HG03460 (cell line): ENCODE measurements at regions not wholly inside any gene's neighbourhood (a gene's known extent, or its start where the extent isn't known, plus 50 kb on each side); places are given as distances from the start of the nearest gene placed in this dataset.
"Not testable (repeated sequence)": the region's sequence is repeated elsewhere in the genome, so short reads cannot be mapped to it uniquely, and the experiment has no call there.

Experiments used
- ATAC-seq: cut with Tn5 transposase; IDR thresholded peaks from one replicate; pipeline ENCODE4 v1.9.1; 2021; ENCODE audit not compliant: unreplicated experiment

DNA sequence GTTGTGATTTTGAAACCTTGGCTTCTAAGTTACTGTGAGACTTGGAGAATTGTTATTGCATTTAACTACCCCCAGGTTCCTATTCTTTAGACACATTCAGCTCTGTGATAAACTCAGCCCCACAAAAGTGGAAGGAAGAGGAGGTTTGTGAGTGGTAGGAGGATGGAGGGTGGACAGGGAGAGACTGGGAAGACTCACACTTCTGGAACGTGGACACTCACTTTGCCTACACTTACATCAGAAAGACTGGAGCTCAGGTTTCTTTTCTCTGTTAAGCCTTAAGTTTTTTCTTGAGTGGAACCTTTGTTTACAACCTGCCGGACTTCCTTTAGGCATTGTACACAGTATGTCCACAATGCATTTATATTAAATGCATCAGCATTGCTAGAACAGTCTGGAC, 99.0 kb downstream of the AREG start:
- ATAC-seq = no peak

DNA sequence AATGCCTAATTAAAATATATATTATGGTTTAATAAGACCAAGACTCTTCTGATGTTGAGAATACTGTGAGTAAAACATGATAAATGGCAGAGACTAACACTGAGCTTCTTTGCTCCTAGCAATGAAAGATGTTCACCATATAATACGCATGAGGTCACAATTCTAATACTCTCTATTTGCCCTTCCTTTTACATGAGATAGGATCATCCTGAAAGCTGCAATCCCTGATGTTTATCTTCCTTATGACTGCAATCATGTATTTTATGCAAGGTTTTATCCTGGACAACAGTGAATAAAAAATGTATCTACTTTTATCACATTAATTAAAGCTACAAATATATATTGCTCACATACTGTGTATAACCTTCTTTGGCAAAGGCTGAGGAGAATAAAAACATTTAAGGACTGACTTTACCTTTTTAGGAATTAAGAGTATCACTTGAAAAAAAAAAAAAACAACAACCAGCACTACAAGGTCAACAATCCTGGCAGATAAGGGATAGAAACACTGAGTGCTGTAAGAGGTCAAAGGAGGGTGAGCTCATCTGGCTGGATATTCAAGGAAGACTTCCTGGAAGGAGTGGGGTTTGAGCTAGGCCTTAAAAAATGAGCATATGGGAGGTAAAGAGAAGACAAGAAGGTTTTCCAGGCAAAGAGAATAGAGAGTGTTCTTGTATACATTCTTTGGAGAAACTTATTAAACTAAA, 99.9 kb downstream of the AREG start:
- no peak for ATAC-seq

DNA sequence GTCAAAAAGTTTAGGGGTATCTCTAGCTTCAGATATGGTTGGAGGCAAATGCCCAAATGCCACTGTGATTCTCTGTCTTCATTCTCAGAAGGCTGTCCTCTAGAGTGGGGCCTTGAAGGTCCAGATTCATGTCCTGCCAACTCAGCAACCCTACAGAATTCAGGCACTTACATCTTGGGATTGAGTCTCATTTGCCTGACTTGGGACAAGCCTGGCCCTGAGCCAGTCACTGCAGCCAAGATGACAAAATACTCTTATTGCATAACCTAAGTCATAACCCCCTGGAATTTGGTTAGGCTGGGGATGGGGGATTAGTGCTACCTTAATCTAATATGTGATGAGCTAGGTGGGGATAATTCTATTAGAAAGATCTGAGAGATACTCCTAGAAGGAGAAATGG, 100.5 kb downstream of the AREG start:
- ATAC-seq = no peak

DNA sequence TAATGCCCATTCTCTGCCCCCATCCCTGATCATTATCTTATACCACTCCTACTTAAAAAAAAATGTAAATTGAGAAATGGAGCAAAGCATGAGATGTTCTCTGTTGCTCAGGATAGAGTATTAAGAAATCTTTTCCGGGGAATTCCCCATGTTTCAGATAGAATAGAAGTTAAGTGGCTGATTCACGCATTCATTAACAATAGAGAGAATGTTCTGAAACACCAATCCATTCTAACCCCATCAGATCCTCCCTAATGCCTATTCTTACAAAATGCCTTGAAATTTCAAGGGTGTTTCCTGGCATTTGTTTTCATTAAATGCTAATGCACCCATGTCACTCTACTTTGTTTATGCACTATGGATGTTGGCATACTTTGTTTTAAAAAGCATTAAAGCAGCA, 101.1 kb downstream of the AREG start:
- no peak for ATAC-seq

DNA sequence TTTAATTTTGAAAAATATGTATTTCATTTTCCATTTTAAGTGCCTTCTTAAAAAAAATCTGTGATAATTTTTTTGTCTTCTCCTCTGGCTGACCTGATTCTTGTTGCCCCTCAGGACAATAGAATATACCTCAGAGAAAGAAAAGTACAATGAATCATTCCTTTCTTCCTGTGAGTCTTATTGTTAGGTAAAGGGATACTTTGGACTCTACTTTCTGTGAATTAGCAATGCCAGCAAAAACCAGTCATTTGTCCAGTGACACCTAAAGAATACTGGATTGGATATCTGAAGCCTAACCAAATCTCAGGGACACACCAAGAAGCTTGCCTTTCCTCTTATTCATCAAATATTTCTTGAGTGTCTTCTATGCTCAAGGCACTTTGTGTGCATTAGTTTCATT, 102.1 kb downstream of the AREG start:
- ATAC-seq = no peak

DNA sequence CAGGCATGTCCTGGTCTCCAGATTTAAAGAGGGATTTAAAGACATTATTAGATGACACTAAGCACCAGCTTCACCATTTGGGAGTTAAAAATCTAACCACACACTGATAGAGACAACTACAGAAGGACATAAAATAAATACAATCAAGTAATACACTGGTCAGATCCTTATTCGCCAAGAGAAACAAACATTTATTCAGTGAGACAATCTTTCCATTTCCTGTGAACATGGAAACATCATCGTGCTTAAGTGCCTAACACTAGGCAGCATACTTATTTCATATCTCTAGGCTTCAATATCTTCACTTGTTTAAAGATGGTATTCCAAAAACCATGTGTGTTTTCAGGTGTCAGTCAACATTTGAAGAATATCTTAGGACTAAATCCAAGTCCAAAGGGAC, 103.6 kb downstream of the AREG start:
- ATAC-seq = no peak

DNA sequence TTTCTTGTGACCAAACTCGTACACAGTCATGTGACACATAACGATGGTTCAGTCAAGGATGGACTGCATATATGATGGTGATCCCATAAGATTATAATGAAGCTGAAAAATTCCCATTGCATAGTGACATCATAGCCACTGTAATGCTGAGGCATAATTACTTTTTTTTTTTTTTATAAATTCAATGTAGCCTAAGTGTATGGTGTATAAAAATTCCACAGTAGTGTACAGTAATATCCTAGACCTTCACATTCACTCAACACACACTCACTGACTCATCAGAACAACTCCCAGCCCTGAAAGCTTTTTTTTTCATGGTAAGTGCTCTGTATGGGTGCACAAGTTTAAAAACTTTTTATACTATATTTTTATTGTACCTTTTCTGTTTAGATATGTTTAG, 105.0 kb downstream of the AREG start:
- ATAC-seq = no peak

DNA sequence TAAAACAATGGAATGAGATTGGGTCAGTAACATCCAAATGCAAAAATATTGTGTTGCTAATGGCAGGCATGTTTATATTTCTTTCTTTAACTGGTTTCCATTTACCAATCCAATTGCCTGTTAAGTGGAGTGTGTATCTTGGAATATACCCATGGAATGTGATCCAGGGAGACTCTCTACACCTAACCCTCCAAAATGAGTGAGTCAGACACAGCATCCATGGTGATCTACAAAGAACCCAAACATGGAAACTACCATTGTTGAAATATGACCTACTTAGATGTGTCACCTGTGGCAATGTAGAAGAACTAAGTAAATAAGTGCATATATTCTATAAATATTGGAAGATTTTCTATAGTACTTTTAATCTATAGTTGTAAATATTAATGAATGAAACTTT, 110.3 kb downstream of the AREG start:
- no peak for ATAC-seq

DNA sequence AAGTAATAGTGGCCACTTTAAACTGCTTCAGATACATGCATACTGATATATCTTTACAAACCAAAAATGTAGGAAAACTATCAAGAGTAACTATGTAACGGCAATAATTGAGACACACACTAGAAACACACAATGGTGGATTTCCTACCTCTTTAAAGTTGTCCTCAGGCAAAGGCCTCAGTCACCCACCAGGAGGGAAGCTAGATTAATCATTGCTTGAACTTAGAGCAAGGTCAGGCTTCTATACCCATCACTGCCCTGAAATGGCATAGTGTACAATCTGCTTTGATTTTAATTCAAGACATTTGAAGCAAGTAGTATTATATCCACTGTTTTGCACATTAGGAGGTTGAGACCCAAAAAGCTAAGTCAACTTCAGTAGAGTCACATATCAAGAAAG, 110.9 kb downstream of the AREG start:
- no peak for ATAC-seq

DNA sequence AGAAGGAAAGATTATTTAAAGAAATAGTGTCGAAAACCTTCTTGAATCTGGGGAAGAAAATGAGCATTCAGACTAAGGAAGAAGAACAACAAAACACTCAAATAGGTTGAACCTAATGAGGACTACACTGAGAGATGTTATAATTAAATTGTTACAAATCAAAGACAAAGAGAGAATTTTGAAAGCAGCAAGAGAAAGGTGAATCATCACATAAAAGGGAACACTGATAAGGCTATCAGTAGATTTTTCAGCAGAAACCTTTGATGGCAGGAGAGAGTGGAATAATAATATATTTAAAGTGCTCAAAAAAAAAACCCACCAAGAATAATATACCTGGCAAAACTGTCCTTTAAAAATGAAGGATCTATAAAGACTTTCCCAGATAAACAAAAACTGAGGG, 114.9 kb downstream of the AREG start:
- ATAC-seq = no peak

DNA sequence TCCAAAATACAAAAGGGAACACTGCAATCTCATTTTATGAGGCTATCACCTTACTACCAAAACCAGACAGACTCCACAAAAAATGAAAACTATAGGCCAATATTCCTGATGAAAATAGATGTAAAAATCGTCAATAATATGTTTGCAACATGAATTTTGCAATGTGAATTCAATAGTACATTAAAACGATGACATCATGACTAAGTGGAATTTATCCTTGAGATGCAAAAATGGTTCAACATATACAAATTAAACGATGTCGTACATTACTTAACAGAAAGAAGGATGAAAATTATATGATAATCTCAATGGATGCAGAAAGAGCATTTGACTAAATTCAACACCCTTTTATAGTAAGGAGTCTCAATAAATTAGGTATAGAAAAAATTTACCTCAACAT, 123.0 kb downstream of the AREG start:
- ATAC-seq = no peak

DNA sequence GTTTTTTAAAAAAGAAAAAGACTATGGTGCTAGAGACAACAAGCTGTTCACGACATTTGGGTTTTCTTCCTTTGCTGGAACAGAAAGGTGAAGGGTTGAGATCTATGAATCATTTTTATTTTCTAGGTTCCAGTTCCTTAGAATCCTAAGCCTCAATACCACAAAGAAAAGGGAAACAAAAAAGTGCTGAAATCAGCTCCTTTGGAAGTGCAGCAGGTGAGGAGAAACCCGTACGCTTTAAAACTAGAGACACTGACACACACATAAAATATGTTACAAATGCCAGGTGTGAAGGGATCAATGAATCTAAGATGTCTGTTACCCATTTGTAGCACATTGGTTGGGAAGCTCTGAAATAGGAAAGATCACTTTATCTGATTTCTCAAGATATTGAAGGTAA, 125.2 kb downstream of the AREG start:
- no peak for ATAC-seq

DNA sequence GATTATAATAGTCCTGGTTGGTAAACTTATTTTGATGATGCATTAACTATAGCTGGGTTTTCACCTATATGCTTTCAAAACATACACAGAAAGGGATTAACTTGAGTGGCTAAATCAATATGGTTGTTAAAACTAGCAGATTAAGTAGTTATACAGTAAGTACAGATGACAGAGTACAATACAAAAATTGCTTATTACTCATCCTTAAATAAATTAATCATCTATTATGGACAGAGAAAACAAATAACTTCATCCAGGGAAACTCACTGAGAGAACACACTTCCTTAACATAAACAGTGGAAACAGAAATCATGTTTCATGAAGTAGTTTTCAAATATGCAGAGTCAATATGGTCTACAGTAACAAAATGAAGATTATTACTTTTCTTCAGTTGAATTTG, 133.4 kb downstream of the AREG start:
- no peak for ATAC-seq

DNA sequence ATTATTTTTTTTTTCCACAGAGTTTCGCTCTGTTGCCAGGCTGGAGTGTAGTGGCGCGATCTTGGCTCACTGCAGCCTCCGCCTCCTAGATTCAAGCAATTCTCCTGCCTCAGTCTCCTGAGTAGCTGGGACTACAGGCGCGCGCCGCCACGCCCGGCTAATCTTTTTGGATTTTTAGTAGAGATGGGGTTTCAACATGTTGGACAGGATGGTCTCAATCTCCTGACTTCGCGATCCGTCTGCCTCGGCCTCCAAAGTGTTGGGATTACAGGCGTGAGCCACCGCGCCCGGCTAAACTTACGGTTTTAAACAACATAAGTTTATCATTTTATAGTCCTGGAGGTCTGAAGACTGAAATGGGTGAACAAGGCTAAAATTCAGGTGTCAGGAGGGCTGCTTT, 133.9 kb downstream of the AREG start:
- not testable (repeated sequence) for ATAC-seq

DNA sequence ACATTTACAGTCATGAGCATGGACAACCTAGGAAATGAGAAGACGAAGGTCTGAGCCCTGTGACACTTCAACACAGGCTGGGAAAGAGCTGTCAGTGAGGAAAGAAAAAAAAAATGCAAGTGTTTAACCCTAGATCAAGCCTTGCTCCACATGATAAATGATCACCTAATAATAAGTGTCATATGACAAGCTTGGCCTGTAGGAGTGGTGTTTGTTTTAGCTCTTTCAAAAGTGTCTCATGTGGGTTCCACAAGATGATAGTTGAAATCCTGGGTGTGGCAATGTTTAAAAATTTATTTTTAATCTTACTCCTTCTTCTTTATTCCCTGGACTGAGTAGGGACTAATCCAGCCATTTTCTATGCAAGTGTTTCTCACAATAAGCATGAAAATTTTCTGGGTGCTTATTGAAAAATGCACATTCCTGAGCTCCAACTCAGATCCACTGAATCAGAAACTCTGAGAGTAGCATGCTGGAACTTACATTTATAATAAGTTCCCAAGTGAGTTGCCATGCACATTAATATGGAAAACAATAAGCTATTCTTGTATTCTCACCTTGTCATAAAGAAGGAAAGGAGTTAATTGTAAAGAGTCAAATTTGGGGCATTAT, 138.3 kb downstream of the AREG start:
- no peak for ATAC-seq

DNA sequence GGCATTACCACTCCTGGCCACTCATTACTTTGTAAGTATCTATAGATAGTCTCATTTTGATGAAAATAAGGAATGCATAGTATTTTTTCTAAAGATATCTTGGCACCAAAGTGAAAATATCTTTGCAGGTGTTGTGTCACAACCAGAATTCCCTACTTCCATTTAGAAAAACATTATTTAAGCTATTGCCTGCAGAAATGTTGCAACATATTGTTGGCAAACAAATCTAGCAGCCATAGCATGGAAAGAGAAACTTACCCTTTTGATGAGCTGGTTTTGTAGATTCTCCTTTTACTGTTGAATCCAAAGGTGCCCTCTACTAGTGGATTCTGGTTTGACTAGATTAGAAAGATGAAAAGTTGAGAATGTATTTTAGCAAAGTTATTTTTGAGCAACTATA, 138.8 kb downstream of the AREG start:
- no peak for ATAC-seq

DNA sequence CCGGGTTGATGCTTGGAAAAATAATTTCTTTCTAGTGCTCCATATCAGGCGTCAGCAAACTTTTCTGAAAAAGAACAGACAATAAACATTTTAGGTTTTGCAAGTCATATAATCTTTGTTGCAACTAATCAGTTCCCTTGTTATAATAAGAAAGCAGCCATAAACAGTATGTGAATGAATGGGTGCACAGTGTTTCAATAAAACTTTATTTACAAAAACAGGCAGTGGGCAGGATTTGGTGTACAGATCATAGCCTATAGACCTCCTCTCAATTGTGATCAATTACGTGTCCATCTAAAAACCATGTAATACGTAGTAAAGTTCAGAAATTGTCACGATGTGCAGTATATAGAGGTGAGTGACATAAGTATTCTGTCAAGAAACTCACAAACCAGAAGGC, 143.4 kb downstream of the AREG start:
- no peak for ATAC-seq

DNA sequence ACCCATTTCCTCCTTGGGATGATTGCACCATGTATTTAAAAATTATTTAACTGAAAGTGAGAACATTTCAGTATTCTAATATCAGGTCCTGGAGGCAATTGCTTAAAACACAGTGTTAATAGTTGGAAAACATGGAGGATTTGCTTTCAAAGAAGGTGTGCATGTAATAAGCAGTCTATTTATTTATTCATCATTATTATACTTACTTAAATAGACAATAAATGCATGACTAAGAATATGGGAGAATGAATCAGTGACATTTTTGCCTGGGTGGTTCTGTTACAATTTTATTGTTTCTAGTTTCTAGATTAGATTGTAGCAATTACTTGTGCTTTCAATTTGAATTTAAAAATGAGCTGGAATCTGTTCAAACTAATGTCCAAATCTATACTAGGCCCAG, 145.5 kb downstream of the AREG start:
- ATAC-seq = no peak

DNA sequence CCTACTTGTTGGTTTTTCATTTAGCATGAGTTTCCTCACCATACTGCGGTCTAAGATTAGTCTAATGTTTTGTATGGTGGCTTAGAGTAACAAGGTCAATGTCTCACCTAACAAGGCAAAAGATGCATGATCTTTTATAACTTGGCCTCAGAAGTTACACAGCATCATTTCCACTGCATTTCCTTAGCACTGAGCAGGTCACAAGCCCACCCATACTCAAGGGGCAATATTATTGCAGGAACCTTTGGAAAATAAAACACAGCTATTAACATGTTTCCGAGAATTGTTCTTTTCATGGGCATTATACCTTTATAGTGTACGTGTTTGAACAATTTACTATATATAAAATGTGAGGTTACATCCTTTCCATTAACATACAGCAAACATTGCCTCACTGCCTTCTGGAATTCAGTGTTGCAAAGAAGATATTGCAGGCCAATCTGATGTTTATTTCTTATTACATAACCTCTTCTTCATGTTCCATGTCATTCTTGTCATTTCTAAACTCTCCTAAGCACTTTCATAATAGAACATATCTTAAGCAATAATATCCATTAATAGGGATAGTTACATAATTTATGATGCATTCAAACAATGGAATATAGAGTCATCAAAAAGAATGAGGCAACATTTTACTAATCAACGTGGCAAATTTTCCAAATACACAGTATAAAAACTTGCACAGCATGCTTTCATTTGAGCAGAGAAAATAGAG, 153.8 kb downstream of the AREG start:
- ATAC-seq = no peak

DNA sequence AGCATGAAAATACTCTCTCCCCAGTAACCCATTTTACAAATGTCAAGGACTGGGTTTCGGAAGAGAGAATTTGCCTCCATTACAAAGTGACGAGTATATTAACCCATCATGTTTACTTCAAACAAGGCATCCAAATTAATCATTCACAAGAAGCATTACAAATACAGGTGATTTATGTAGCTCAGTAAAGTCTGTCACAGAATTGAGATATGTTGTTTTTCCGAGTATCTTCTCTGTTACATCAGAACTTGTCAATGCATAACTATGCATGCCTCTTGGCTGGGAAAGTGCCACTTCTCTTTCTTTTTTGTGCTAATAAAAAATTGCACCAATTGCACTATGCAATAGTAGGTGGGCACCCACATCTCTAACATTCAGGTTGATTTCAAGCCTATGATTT, 158.2 kb downstream of the AREG start:
- no peak for ATAC-seq

DNA sequence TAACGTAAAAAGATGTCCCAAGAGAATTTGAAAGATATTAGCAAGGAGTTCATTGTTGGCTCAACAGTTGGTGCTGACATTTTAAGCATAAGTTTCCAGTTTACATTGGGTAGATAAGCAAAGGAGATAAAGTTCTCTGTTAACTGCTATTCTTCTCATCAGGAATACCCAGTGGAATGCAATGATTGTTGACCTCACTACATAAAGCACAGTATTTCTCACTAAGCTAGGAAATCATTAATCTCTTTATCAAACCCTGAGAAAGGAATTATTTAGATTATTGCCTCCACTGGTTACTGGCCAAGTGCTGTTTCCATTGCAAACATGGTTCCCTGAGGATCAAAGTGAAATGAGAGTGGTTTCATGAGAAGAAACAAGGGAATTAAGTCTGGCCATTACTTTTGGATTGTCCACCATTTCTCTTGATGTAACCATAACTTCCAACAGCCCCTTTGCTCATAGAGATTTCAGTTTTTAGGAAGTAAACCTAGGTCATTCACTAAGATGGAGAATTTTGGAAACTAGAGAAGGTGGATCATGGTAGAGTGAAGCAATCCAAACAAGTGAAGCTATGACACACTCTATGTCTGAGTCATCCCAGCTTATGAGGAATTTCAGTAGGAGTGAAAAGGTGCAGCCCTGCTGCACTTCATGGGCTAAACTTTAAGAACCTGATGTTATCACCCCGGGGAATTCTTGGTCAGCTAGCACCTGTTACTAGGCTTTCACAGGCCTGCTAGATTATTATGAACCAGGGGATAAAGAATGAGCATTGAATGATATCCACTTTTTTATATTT, 163.4 kb downstream of the AREG start:
- no peak for ATAC-seq

DNA sequence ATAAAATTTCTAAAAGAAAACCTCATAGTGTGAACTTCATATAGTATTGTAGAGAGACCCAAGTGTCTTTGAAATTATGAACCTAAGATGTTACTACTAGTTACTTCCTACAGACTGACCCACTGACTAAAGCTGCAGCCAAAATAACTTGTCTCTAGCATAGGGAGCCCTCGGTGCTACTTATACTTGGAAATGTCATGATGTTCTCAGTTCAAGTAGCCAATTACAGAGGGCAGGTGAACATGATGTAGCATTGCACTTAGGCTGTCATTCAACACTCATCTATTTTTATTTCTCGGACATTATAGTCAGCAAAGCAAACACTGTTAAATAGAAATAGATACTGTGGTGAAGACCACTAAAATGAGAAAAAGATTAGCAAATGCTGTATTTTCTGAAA, 165.6 kb downstream of the AREG start:
- ATAC-seq = no peak
